ENCODE measurements at regions not wholly inside any gene's neighbourhood (a gene's known extent, or its start where the extent isn't known, plus 50 kb on each side); places are given as distances from the start of the nearest gene placed in this dataset.

- DNase-seq (ENCODE audit: extremely low read depth, low read depth): no peak
- no peak for TF ChIP-seq CTCF (IDR thresholded peaks at IDR 0.05; ENCODE audit: low read depth, low read length)
Measured at GRCh38 chr18:30870466-30870865, 172.1 kb downstream of the DSC3 start.

GRCh38 chr18:30862900-30863299, 179.6 kb downstream of the DSC3 start:
- TF ChIP-seq CTCF (IDR thresholded peaks at IDR 0.05; ENCODE audit: low read depth, low read length): no peak
- DNase-seq (ENCODE audit: extremely low read depth, low read depth): no peak

GRCh38 chr18:30860741-30861140, 181.8 kb downstream of the DSC3 start:
- DNase-seq (ENCODE audit: extremely low read depth, low read depth): no peak
- TF ChIP-seq CTCF (IDR thresholded peaks at IDR 0.05; ENCODE audit: low read depth, low read length): no peak

- DNase-seq (ENCODE audit: extremely low read depth, low read depth): no peak
- TF ChIP-seq CTCF (IDR thresholded peaks at IDR 0.05; ENCODE audit: low read depth, low read length): no peak
Measured at GRCh38 chr18:30859036-30859435, 183.5 kb downstream of the DSC3 start.

- DNase-seq (ENCODE audit: extremely low read depth, low read depth): no peak
- no peak for TF ChIP-seq CTCF (IDR thresholded peaks at IDR 0.05; ENCODE audit: low read depth, low read length)
Measured at GRCh38 chr18:30858560-30858959, 184.0 kb downstream of the DSC3 start.

GRCh38 chr18:30855762-30856161, 186.8 kb downstream of the DSC3 start:
- DNase-seq (ENCODE audit: extremely low read depth, low read depth): no peak
- no peak for TF ChIP-seq CTCF (IDR thresholded peaks at IDR 0.05; ENCODE audit: low read depth, low read length)

GRCh38 chr18:30852980-30853379, 189.6 kb downstream of the DSC3 start:
- TF ChIP-seq CTCF (IDR thresholded peaks at IDR 0.05; ENCODE audit: low read depth, low read length): no peak
- no peak for DNase-seq (ENCODE audit: extremely low read depth, low read depth)
